Activated CD4-positive, CD25-positive, alpha-beta regulatory T cell treated with anti-CD3 and anti-CD28 coated beads, Interleukin-2, amount 50 U/mL, for 24 hours (primary cell): ENCODE measurements at regions not wholly inside any gene's neighbourhood (a gene's known extent, or its start where the extent isn't known, plus 50 kb on each side); places are given as distances from the start of the nearest gene placed in this dataset.

Experiments used
- ATAC-seq, 2 donors: fragments of 150-1000 bp; cut with Tn5 transposase; one replicate each; pipeline ENCODE4 v1.10.0; 2021; ENCODE audit warnings: mild to moderate bottlenecking in 1 of 2, moderate library complexity in 1 of 2

- no peak for ATAC-seq
These were observed 418.6 kb downstream of the GALR1 start for GRCh38 chr18:77668219-77668618.

- no peak for ATAC-seq
These were observed 419.7 kb downstream of the GALR1 start for GRCh38 chr18:77669331-77669730.

GRCh38 chr18:77671456-77672167 lies 422.0 kb downstream of the GALR1 start:
- no peak for ATAC-seq

- ATAC-seq: no peak
These were observed 427.3 kb downstream of the GALR1 start for GRCh38 chr18:77676910-77677309.

GRCh38 chr18:77677536-77677935 lies 427.9 kb downstream of the GALR1 start:
- ATAC-seq: no peak

- no peak for ATAC-seq
These were observed 430.2 kb downstream of the GALR1 start for GRCh38 chr18:77679869-77680268.

- ATAC-seq: no peak
These were observed 450.4 kb downstream of the GALR1 start for GRCh38 chr18:77700051-77700450.

GRCh38 chr18:77701977-77702376 lies 452.3 kb downstream of the GALR1 start:
- no peak for ATAC-seq

GRCh38 chr18:77702686-77703085 lies 453.0 kb downstream of the GALR1 start:
- ATAC-seq: no peak

- ATAC-seq: no peak
These were observed 455.7 kb downstream of the GALR1 start for GRCh38 chr18:77705301-77705700.

- ATAC-seq: no peak
These were observed 459.3 kb downstream of the GALR1 start for GRCh38 chr18:77708826-77709506.

GRCh38 chr18:77711096-77711495 lies 461.4 kb downstream of the GALR1 start:
- no peak for ATAC-seq

GRCh38 chr18:77714716-77715115 lies 465.1 kb downstream of the GALR1 start:
- ATAC-seq: no peak

GRCh38 chr18:77716282-77716681 lies 466.6 kb downstream of the GALR1 start:
- ATAC-seq: no peak

GRCh38 chr18:77733292-77733903 lies 483.8 kb downstream of the GALR1 start:
- ATAC-seq: no peak

GRCh38 chr18:77736842-77737241 lies 487.2 kb downstream of the GALR1 start:
- ATAC-seq: no peak

- no peak for ATAC-seq
These were observed 487.8 kb downstream of the GALR1 start for GRCh38 chr18:77737405-77737804.

- ATAC-seq: no peak
These were observed 499.4 kb downstream of the GALR1 start for GRCh38 chr18:77749089-77749488.

GRCh38 chr18:77750006-77750405 lies 500.4 kb downstream of the GALR1 start:
- ATAC-seq: no peak

- ATAC-seq: no peak
These were observed 504.9 kb downstream of the GALR1 start for GRCh38 chr18:77754475-77755044.

- no peak for ATAC-seq
These were observed 505.5 kb downstream of the GALR1 start for GRCh38 chr18:77755187-77755586.

GRCh38 chr18:77761332-77761731 lies 511.7 kb downstream of the GALR1 start:
- no peak for ATAC-seq

- ATAC-seq: no peak
These were observed 512.4 kb downstream of the GALR1 start for GRCh38 chr18:77762014-77762413.

GRCh38 chr18:77762642-77763041 lies 513.0 kb downstream of the GALR1 start:
- no peak for ATAC-seq
